ENCODE measurements at regions not wholly inside any gene's neighbourhood (a gene's known extent, or its start where the extent isn't known, plus 50 kb on each side); places are given as distances from the start of the nearest gene placed in this dataset.

DNA sequence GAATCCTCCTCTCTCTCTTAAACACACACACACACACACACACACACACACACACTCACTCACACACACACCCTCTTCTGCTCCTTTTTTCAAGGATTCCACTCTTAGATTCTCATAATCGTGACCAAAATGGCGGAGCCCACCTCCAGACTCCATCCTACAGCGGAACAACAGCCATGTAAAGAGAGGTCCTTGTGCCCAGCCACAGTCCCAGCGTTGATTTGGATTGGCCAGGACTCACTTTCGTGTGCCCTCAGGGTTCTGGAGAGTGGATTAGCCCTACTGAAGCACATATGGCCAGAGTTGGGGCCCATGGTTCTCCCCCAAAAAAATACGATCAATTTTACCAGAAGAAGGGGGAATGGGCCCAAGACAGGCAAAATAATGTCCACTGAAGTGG, 90.2 kb upstream of the SMNDC1 start:
- H3K9me2 ChIP-seq (ENCODE audit: low read depth, low read length), result no peaks in the 10 kb centered on the region
- no peak overlapping the region for H2AFZ ChIP-seq (ENCODE audit: low read length)
- H3K4me2 ChIP-seq (ENCODE audit: low read length), result no peak overlapping the region
- H3K27ac ChIP-seq (ENCODE audit: low read depth, low read length, poor library complexity, severe bottlenecking), result no peak overlapping the region
- no peaks in the 10 kb centered on the region for H3K79me2 ChIP-seq (ENCODE audit: insufficient read depth, low read length)
- H3K9ac ChIP-seq (ENCODE audit: low read length), result no peak overlapping the region
- TF ChIP-seq, protein P1, sequence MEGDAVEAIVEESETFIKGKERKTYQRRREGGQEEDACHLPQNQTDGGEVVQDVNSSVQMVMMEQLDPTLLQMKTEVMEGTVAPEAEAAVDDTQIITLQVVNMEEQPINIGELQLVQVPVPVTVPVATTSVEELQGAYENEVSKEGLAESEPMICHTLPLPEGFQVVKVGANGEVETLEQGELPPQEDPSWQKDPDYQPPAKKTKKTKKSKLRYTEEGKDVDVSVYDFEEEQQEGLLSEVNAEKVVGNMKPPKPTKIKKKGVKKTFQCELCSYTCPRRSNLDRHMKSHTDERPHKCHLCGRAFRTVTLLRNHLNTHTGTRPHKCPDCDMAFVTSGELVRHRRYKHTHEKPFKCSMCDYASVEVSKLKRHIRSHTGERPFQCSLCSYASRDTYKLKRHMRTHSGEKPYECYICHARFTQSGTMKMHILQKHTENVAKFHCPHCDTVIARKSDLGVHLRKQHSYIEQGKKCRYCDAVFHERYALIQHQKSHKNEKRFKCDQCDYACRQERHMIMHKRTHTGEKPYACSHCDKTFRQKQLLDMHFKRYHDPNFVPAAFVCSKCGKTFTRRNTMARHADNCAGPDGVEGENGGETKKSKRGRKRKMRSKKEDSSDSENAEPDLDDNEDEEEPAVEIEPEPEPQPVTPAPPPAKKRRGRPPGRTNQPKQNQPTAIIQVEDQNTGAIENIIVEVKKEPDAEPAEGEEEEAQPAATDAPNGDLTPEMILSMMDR (IDR thresholded peaks at IDR 0.05; ENCODE audit: low read length), result no peak
- no peak for TF ChIP-seq EZH2 (IDR thresholded peaks at IDR 0.05; ENCODE audit: borderline replicate concordance, low read length)
- H3K4me3 ChIP-seq (ENCODE audit: low read depth, low read length, poor library complexity, severe bottlenecking), result no peak overlapping the region
- H4K20me1 ChIP-seq (ENCODE audit: insufficient read depth, low read length), result no peaks in the 10 kb centered on the region
- peaks cover 38% of the 10 kb centered on the region for H3K4me1 ChIP-seq (ENCODE audit: insufficient read depth, low read length, severe bottlenecking)
- no peaks in the 10 kb centered on the region for H3K27me3 ChIP-seq (ENCODE audit: insufficient read depth, low read length)
- no peaks in the 10 kb centered on the region for H3K36me3 ChIP-seq (ENCODE audit: insufficient read depth, low read length)
- no peaks in the 10 kb centered on the region for H3F3A ChIP-seq (ENCODE audit: insufficient read depth, low read length)
- no peaks in the 10 kb centered on the region for H3K9me3 ChIP-seq (ENCODE audit: low read length)

- Histone ChIP-seq H3F3A (ENCODE audit: insufficient read depth, low read length) (no peaks in the 10 kb centered on the region), H3K9me2 (ENCODE audit: low read depth, low read length) (no peaks in the 10 kb centered on the region), H3K79me2 (ENCODE audit: insufficient read depth, low read length) (no peaks in the 10 kb centered on the region), H3K4me2 (ENCODE audit: low read length) (no peak overlapping the region), H3K9me3 (ENCODE audit: low read length) (no peaks in the 10 kb centered on the region), H3K4me1 (ENCODE audit: insufficient read depth, low read length, severe bottlenecking) (peaks cover 36% of the 10 kb centered on the region), H3K27ac (ENCODE audit: low read depth, low read length, poor library complexity, severe bottlenecking) (peak overlapping the region; percentile 1), H4K20me1 (ENCODE audit: insufficient read depth, low read length) (no peaks in the 10 kb centered on the region), H3K36me3 (ENCODE audit: insufficient read depth, low read length) (no peaks in the 10 kb centered on the region), H3K9ac (ENCODE audit: low read length) (no peak overlapping the region), H2AFZ (ENCODE audit: low read length) (no peak overlapping the region), H3K4me3 (ENCODE audit: low read depth, low read length, poor library complexity, severe bottlenecking) (no peak overlapping the region), H3K27me3 (ENCODE audit: insufficient read depth, low read length) (no peaks in the 10 kb centered on the region)
- TF ChIP-seq EZH2 (IDR thresholded peaks at IDR 0.05; ENCODE audit: borderline replicate concordance, low read length), result no peak
- TF ChIP-seq, protein P1 (IDR thresholded peaks at IDR 0.05; ENCODE audit: low read length), result no peak
Measured at GRCh38 chr10:110395350-110396283, 90.9 kb upstream of the SMNDC1 start.

DNA sequence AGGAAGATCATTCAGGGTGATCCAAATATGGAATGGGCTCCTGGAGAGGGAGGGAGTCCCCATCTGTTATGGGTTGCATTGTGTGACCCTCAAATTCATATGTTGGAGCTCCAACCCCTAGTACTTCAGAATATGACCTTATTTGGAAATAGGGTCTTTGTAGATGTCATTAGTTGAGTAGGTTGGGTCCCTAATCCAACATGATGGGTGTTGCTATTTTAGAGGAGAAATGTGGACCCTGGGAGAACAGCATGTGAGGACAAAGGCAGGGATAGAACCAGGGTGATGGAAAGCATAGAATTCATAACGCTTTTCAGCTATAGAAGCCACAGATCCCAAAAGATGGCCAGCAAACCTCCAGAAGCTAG, 91.5 kb upstream of the SMNDC1 start:
- no peaks in the 10 kb centered on the region for H4K20me1 ChIP-seq (ENCODE audit: insufficient read depth, low read length)
- no peaks in the 10 kb centered on the region for H3K27me3 ChIP-seq (ENCODE audit: insufficient read depth, low read length)
- H3K4me2 ChIP-seq (ENCODE audit: low read length), result no peak overlapping the region
- H3F3A ChIP-seq (ENCODE audit: insufficient read depth, low read length), result no peaks in the 10 kb centered on the region
- peaks cover 33% of the 10 kb centered on the region for H3K4me1 ChIP-seq (ENCODE audit: insufficient read depth, low read length, severe bottlenecking)
- H3K9me2 ChIP-seq (ENCODE audit: low read depth, low read length), result no peaks in the 10 kb centered on the region
- H3K9ac ChIP-seq (ENCODE audit: low read length), result no peak overlapping the region
- no peak for TF ChIP-seq EZH2 (IDR thresholded peaks at IDR 0.05; ENCODE audit: borderline replicate concordance, low read length)
- TF ChIP-seq, protein P1 (IDR thresholded peaks at IDR 0.05; ENCODE audit: low read length), result no peak
- no peak overlapping the region for H3K4me3 ChIP-seq (ENCODE audit: low read depth, low read length, poor library complexity, severe bottlenecking)
- H3K79me2 ChIP-seq (ENCODE audit: insufficient read depth, low read length), result no peaks in the 10 kb centered on the region
- H3K27ac ChIP-seq (ENCODE audit: low read depth, low read length, poor library complexity, severe bottlenecking), result no peak overlapping the region
- no peaks in the 10 kb centered on the region for H3K9me3 ChIP-seq (ENCODE audit: low read length)
- no peak overlapping the region for H2AFZ ChIP-seq (ENCODE audit: low read length)
- no peaks in the 10 kb centered on the region for H3K36me3 ChIP-seq (ENCODE audit: insufficient read depth, low read length)

Measured in OCI-LY1 (cell line).